GM19452 (cell line): ENCODE measurements at regions not wholly inside any gene's neighbourhood (a gene's known extent, or its start where the extent isn't known, plus 50 kb on each side); places are given as distances from the start of the nearest gene placed in this dataset.

ENCODE experiments used
- ATAC-seq: cut with Tn5 transposase; IDR thresholded peaks from one replicate; pipeline ENCODE4 v1.9.1; 2021; ENCODE audit not compliant: unreplicated experiment

GRCh38 chr20:22506827-22507226, 77.5 kb downstream of the FOXA2 start:
- no peak for ATAC-seq

DNA sequence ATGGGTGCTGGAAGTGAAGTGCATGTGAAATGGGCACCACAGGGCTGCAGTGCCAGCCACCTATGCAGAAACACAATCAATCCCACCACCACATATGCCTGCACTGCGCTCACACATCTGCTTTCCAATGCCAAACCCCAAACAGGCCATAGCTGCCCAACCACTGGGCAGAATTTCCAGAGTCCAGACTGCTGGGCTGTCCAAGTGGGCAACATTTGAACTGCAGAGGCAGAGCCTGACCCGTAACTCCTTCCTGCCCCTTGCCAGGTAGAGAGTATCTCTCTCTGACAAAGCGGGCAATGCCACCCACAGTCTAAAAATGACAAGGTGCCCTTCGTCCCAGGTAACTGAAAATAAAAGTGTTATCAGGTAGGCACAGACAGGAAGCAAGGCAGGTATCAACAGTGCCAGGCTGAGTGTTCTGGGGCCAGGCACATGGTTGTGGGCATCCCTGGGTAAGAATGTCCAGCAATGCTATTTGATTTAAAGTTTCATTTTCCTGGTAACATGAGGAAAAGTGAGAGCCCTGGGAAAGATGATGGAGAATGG, 79.5 kb downstream of the FOXA2 start:
- no peak for ATAC-seq

- no peak for ATAC-seq
These were observed 80.8 kb downstream of the FOXA2 start for GRCh38 chr20:22503577-22503976.

GRCh38 chr20:22502731-22503191, 81.6 kb downstream of the FOXA2 start:
- no peak for ATAC-seq

GRCh38 chr20:22501566-22502344, 82.6 kb downstream of the FOXA2 start:
- ATAC-seq, result no peak

DNA sequence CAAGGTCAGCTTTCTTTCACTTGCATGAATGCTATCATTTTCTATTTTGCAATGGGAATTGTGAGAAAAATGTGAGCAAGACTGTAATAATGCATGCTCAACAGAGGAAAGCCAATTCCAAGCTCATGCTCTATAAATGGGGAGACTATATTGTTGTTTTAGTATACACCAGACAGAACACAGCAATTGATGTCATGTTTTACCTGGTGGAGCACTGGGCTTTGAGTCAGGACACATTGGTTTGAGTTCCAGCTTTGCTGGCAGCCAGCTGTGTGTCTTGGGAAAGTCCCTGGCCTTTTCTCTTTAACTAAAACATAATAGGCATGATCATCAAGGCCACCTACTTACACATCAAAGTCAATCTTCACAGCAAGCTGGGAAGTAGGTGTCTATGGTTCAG, 83.3 kb downstream of the FOXA2 start:
- ATAC-seq, result no peak

GRCh38 chr20:22499515-22500166, 84.7 kb downstream of the FOXA2 start:
- no peak for ATAC-seq

DNA sequence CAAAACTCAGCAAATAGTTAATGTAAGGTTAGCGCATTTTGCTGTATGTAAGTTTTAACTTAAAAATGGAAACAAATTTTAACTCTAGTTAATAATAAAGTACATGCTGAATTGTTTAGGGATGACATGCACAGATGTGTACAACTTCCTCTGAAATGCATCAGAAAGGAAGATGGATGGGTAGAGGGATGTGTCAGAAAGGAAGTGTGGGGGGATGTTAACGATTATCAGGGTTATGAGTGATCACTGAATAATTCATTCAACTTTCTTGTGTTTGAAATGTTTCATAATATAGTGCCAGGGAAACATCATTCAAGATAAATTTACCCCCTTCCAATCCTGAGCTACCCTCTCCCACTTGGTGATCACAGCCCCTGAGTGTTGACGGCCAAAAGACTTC, 87.6 kb downstream of the FOXA2 start:
- ATAC-seq, result no peak

- no peak for ATAC-seq
These were observed 88.6 kb downstream of the FOXA2 start for GRCh38 chr20:22495789-22496188.

- no peak for ATAC-seq
These were observed 89.2 kb downstream of the FOXA2 start for GRCh38 chr20:22495172-22495571.

DNA sequence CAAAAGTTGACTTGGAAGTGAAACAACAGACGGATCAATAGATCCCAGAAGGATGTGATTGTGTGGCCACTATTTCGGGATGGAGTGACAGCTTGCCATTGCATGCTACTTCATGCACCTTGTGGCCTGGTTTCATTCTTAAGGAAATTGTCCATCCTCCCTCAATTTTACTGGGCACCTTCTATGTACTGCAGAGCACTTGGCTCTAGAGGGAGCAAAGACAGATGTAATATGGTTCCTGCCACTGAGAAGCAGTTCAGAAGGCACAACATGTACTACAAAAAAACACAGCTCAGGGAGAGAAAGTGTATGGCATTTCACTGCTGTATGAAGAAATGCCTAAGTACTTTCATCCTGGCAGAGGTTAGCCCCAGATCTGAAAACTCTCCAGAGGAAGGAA, 91.9 kb downstream of the FOXA2 start:
- no peak for ATAC-seq

- ATAC-seq, result no peak
These were observed 93.2 kb downstream of the FOXA2 start for GRCh38 chr20:22491194-22491505.

GRCh38 chr20:22490287-22491193, 93.8 kb downstream of the FOXA2 start:
- ATAC-seq, result no peak

GRCh38 chr20:22489626-22490286, 94.6 kb downstream of the FOXA2 start:
- no peak for ATAC-seq

- ATAC-seq, result no peak
These were observed 104.0 kb downstream of the FOXA2 start for GRCh38 chr20:22480336-22480735.

DNA sequence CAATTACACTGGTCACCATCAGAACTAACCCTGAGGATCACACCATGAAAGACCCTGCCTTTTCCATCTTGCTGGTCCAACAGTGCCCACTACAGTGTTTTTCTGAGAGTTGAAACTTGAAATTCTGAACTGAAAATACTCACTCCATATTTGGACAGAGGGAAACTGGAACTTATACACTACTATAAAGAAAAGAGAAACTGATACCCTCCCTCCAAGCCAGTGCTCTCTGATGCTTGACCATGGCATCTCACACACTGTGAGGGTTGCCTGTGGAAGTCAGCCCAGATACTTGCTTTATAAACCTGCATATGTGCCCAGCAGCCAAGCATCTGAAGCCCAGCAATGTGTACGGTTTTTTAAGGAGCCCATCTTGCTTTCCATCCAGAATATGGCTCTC, 108.7 kb downstream of the FOXA2 start:
- ATAC-seq, result no peak

DNA sequence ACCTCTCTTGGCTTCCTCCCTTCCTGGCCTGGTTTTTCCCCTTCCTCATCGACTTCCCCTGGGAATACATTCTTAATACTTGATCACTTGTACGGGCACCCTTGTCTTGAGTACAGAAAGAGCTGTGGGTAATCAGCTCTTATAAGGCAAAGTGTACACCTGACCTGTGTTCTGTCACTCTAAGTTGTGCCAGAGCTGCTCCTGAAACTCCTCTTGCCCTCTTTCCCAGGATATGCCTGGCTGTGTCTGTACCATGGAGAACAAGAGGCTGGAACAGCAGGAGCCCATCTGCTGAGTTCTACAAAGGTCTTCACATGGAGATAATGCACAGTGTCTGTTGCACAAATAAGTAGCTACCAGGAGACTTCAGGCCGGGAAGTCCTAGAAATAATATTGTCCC, 110.1 kb downstream of the FOXA2 start:
- no peak for ATAC-seq

DNA sequence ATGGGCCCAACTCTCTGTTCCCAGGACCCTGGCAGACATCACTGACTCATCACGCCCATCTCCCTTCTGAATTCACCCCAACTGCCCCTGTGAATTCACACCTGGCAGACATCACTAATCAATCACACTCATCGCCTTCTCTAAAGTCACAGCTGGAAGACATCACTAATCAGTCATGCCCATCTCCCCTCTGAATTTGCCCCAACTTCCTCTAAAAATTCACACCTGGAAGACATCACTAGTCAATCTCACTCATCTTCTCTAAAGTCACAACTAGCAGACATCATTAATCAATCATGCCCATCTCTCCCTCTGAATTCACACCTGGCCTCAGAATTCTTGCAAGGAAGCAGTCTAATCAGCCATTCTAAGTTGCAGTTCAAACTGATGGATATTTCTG, 111.1 kb downstream of the FOXA2 start:
- ATAC-seq, result no peak

DNA sequence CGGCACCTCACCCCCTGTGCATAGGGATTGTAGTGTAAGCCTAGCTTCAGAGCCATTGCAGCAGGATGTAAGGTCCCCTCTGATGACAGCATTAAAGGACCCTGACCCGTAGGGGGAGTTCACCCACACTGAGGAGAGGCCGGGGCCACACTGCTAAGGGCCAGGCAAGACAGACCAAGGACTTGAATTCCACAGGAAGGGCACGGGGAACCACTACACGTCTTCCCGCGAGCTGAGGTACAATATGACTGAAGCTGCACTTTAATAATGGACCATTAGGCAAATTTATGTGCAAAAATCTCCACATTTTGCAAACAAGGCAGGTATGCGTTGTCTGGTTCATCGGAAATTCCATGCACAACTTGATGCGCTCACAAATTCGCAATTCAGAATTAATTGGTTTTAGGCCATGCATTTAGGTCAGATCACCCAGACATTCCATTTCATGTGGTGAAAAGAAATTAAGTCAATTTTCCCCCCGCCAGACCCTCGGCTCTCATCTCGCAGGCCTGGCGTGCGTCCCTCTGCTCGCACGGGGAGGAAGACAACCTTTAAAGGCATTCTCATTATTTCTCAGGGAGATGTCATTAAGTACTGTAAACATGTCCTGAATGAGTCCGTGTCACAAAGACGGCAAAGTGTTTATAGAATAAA, 111.8 kb downstream of the FOXA2 start:
- ATAC-seq, result no peak

DNA sequence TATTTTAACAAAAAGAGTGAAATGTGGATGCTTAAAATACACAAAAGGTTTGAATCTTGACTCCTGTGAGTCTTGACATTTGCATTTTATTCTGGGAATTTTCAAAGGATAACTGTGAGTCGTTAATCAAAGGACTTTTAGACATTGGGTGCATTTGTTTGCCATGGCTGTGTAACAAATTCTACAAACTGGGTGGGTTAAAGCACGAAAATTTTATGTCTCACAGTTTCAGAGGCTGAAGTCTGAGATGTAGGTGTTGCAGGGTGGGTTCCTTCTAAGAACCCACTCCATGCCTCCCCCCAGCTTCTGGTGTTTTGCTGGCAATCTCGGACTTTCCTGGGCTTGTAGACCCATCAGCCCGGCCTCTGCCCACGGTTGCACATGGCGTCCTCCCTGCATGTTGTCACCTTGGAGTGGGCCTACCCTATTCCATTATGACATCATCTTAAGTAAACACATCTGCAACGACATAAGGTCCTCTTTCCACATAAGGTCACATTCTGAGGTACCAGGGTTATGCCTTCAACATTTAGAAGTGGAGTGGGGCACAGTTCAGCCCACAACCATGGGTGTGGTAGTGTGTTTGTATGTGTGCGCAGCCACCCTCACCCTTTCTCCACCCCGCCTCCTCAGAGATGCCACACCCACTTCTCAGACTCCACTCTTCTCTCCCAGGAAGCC, 113.1 kb downstream of the FOXA2 start:
- no peak for ATAC-seq
